ENCODE measurements at regions not wholly inside any gene's neighbourhood (a gene's known extent, or its start where the extent isn't known, plus 50 kb on each side); places are given as distances from the start of the nearest gene placed in this dataset.

DNA sequence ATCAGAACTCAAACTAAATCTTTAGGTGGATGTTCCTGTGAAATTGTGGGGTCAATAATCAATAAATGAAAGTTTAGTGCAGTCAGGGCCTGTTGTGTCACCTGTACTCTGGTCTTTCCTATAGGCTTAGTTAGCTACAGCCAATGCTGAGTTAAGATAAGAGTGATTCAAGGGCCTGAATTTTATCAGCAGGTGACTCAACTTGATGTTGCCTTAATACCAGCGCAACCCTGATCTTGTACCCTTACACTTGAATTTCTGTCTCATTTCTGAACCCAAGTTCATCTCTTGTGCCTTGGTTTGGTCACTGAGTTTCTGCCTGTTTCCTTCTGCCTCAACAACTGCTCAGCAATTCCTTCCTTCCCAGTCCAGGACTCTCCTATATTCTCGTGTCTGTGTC lies 157.0 kb upstream of the E2F7 start:
- no peak for TF ChIP-seq POLR2AphosphoS5 (IDR thresholded peaks at IDR 0.05; ENCODE audit: control insufficient read depth, insufficient read depth, low read depth, low read length)
- TF ChIP-seq BACH1 (tag; IDR thresholded peaks at IDR 0.05), result no peak
